Gastrocnemius medialis (tissue), 4 donors: ENCODE measurements at regions not wholly inside any gene's neighbourhood (a gene's known extent, or its start where the extent isn't known, plus 50 kb on each side); places are given as distances from the start of the nearest gene placed in this dataset.
"Not testable (repeated sequence)": the region's sequence is repeated elsewhere in the genome, so short reads cannot be mapped to it uniquely, and the experiment has no call there.

Source experiments
- POLR2A ChIP-seq, 2 donors: fragments of 450-650 bp; IDR thresholded peaks; one replicate each; pipeline ENCODE4 v1.6.1; 2017; ENCODE audit warnings: antibody characterized with exemption in 2 of 2, mild to moderate bottlenecking in 2 of 2, moderate library complexity in 2 of 2
- TF ChIP-seq, protein P1 (sequence below), 5 experiments: fragments of 450-650 bp in 3 of 5; fragments of 200-600 bp in 2 of 5; sonication (generic) in 2 of 5; IDR thresholded peaks in 4 of 5; conservative IDR thresholded peaks in 1 of 5; 1 replicate in 4 of 5; 2 replicates in 1 of 5; pipeline ENCODE4 v1.5.1; 2016 to 2019; ENCODE audit warnings: antibody characterized with exemption in 5 of 5, mild to moderate bottlenecking in 3 of 5, moderate library complexity in 3 of 5

DNA sequence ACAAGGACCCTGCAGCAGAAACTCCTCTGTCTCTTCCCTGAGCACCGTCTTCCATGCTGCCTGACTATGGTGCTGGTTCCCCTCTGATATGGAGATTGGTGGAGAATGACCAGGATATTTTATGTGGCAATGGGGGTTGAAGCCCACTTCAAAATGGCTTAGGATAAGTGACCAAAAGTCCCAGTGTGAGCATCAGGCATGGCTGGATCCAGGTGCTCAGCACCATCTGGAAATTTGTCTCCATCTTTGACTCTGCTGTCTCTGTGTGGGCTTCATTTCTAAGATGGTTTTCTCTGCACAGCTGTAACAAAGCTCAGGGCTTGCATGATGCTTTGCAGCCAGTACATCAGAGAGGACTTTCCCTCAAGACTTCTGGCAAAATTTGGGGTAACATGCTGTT lies 61.1 kb upstream of the SAMD11 start:
- TF ChIP-seq, protein P1, sequence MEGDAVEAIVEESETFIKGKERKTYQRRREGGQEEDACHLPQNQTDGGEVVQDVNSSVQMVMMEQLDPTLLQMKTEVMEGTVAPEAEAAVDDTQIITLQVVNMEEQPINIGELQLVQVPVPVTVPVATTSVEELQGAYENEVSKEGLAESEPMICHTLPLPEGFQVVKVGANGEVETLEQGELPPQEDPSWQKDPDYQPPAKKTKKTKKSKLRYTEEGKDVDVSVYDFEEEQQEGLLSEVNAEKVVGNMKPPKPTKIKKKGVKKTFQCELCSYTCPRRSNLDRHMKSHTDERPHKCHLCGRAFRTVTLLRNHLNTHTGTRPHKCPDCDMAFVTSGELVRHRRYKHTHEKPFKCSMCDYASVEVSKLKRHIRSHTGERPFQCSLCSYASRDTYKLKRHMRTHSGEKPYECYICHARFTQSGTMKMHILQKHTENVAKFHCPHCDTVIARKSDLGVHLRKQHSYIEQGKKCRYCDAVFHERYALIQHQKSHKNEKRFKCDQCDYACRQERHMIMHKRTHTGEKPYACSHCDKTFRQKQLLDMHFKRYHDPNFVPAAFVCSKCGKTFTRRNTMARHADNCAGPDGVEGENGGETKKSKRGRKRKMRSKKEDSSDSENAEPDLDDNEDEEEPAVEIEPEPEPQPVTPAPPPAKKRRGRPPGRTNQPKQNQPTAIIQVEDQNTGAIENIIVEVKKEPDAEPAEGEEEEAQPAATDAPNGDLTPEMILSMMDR (IDR thresholded peaks at IDR 0.05 in 4 of 5, conservative IDR thresholded peaks at IDR 0.05 in 1 of 5), result not testable (repeated sequence)
- not testable (repeated sequence) for TF ChIP-seq POLR2A (IDR thresholded peaks at IDR 0.05)
